ENCODE measurements at regions not wholly inside any gene's neighbourhood (a gene's known extent, or its start where the extent isn't known, plus 50 kb on each side); places are given as distances from the start of the nearest gene placed in this dataset.

DNA sequence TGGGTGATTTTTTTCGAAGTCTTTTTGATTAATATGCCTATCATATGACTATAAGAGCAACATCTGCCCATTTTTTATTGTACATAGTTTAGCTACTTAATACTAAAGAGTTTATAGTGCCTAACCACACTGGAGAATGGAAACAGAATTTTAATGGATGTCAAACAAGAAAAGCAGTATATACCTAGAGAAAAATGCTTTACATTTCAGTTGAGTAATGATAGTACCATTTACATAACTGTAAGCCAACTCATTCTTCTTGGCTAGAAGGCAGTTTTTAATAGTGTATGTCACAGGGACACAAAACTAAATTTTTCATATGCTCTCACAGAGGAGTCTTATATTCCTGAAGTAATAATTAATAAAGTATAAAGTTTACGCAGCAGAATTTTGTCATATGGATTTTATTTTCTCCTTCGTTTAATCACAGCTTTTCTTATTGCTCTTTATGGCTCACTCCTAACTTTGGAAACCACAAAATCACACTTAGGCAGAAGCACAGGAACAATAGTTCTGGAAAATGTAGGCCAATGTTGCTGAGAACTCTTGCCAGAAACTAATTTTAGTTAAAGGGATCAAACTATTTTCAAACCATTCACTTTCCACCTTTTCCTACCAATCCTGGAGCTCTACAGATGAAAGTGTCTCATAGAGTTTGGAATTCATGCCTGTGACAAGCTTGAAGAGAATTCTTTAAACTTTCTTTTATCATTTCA is 243.6 kb downstream of the ZIC1 start:
- Histone ChIP-seq H3K27me3 (ENCODE audit: control insufficient read depth, insufficient read depth, low read length) (no peaks in the 10 kb centered on the region), H3K4me1 (no peaks in the 10 kb centered on the region), H3K9ac (no peak overlapping the region), H3K79me2 (no peaks in the 10 kb centered on the region), H3K9me3 (ENCODE audit: control insufficient read depth, low read length) (no peaks in the 10 kb centered on the region), H3K27ac (no peak overlapping the region), H3K36me3 (ENCODE audit: control insufficient read depth, insufficient read depth, low read length) (no peaks in the 10 kb centered on the region), H3K4me3 (ENCODE audit: low read depth, low read length) (no peak overlapping the region), H3K4me2 (ENCODE audit: low read length) (no peak overlapping the region), H2AFZ (no peak overlapping the region)
- TF ChIP-seq, protein P1, sequence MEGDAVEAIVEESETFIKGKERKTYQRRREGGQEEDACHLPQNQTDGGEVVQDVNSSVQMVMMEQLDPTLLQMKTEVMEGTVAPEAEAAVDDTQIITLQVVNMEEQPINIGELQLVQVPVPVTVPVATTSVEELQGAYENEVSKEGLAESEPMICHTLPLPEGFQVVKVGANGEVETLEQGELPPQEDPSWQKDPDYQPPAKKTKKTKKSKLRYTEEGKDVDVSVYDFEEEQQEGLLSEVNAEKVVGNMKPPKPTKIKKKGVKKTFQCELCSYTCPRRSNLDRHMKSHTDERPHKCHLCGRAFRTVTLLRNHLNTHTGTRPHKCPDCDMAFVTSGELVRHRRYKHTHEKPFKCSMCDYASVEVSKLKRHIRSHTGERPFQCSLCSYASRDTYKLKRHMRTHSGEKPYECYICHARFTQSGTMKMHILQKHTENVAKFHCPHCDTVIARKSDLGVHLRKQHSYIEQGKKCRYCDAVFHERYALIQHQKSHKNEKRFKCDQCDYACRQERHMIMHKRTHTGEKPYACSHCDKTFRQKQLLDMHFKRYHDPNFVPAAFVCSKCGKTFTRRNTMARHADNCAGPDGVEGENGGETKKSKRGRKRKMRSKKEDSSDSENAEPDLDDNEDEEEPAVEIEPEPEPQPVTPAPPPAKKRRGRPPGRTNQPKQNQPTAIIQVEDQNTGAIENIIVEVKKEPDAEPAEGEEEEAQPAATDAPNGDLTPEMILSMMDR (IDR thresholded peaks at IDR 0.05): no peak

DNA sequence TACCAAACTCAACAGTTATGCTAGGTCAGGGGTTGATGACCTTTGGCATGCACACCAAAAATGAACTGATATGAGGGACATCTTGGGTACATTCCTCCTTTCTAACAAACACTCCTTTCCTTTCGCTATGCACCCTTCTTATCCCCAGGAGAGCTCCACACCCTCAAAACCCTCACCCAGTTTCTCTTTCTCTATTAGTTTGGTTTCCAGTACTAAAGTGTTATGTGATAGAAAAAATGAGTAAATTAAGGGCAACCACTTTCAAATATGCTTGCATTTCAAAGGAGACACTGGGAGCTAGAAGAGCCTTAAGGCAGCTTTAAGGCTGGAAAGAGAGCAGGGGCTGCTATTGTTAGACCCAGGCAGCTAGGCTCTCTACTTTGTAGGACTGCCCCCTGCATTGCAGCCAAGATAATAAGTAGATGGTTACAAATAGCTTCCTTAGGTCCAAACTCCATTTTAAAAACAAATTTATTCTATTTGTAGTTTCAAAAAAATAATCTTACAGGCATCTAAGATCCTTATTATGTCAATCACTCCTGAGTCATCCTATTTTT is 244.3 kb downstream of the ZIC1 start:
- H3K9ac ChIP-seq: no peak overlapping the region
- no peak overlapping the region for H3K27ac ChIP-seq
- no peaks in the 10 kb centered on the region for H3K4me1 ChIP-seq
- H3K4me3 ChIP-seq (ENCODE audit: low read depth, low read length): no peak overlapping the region
- no peak overlapping the region for H3K4me2 ChIP-seq (ENCODE audit: low read length)
- TF ChIP-seq, protein P1 (IDR thresholded peaks at IDR 0.05): no peak
- H3K79me2 ChIP-seq: no peaks in the 10 kb centered on the region
- H2AFZ ChIP-seq: no peak overlapping the region
- H3K27me3 ChIP-seq (ENCODE audit: control insufficient read depth, insufficient read depth, low read length): no peaks in the 10 kb centered on the region
- no peaks in the 10 kb centered on the region for H3K9me3 ChIP-seq (ENCODE audit: control insufficient read depth, low read length)
- no peaks in the 10 kb centered on the region for H3K36me3 ChIP-seq (ENCODE audit: control insufficient read depth, insufficient read depth, low read length)

DNA sequence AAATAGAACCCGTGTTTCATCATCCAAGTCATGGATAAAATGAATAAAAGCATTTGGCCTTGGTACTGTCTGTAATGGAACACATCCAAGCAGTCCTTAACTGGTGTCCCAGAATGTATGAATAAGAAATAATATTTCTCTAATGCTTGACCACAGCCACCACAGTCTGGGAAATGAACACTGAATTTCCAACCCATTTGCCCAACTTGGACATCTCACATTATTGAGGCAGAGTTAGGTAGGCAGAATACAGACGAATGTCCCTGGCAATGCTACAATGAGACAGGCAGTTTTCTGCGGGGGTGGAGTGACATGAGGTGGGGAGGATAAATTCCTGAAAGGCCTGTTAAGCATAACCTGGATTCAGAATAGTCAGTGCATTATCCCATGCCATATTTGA is 245.7 kb downstream of the ZIC1 start:
- H3K4me1 ChIP-seq: no peaks in the 10 kb centered on the region
- H3K27me3 ChIP-seq (ENCODE audit: control insufficient read depth, insufficient read depth, low read length): no peaks in the 10 kb centered on the region
- no peak overlapping the region for H3K9ac ChIP-seq
- no peaks in the 10 kb centered on the region for H3K79me2 ChIP-seq
- no peak overlapping the region for H3K4me2 ChIP-seq (ENCODE audit: low read length)
- H3K36me3 ChIP-seq (ENCODE audit: control insufficient read depth, insufficient read depth, low read length): no peaks in the 10 kb centered on the region
- H3K27ac ChIP-seq: no peak overlapping the region
- TF ChIP-seq, protein P1 (IDR thresholded peaks at IDR 0.05): no peak
- H2AFZ ChIP-seq: no peak overlapping the region
- H3K4me3 ChIP-seq (ENCODE audit: low read depth, low read length): no peak overlapping the region
- no peaks in the 10 kb centered on the region for H3K9me3 ChIP-seq (ENCODE audit: control insufficient read depth, low read length)

DNA sequence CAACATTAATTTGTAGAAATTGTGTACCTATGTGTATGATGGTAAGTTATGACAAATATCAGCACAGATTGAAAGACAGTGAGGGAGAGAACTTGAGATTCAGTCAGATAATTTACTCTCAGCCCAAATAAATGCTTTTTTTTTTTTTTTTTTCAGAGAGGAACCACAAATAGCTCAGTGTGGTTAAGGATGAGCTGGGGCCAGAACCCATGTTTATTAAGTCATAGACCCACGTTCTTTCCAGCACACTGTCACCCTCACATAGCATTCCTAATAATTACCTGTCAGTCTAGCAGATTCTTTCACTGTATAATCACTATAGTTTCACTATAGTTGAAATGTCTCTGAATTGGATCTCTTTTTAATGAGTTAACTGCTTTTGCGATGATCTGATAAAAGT is 246.1 kb downstream of the ZIC1 start:
- Histone ChIP-seq H3K9ac (no peak overlapping the region), H3K4me3 (ENCODE audit: low read depth, low read length) (no peak overlapping the region), H3K4me2 (ENCODE audit: low read length) (no peak overlapping the region), H3K36me3 (ENCODE audit: control insufficient read depth, insufficient read depth, low read length) (no peaks in the 10 kb centered on the region), H2AFZ (no peak overlapping the region), H3K27ac (no peak overlapping the region), H3K79me2 (no peaks in the 10 kb centered on the region), H3K9me3 (ENCODE audit: control insufficient read depth, low read length) (no peaks in the 10 kb centered on the region), H3K27me3 (ENCODE audit: control insufficient read depth, insufficient read depth, low read length) (no peaks in the 10 kb centered on the region), H3K4me1 (no peaks in the 10 kb centered on the region)
- TF ChIP-seq, protein P1 (IDR thresholded peaks at IDR 0.05): no peak

DNA sequence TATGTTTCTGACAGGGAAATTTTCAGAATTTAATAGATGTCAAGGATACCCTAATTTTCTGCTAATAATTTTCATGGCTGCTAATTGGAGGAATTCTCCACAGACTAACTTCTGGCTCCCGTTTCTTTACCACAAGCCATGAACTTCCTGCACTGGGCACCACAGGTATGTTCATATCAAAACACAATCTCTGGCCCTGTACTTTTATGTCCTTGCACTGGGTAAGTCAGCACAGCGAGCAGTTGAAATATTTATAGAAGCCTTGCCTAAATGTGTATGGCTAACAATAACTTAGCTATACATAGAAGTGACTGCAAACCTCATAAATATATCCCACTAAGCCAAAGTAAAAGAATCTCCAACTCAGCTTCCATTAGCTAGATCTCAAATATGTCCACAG is 246.9 kb downstream of the ZIC1 start:
- no peaks in the 10 kb centered on the region for H3K27me3 ChIP-seq (ENCODE audit: control insufficient read depth, insufficient read depth, low read length)
- H3K4me3 ChIP-seq (ENCODE audit: low read depth, low read length): no peak overlapping the region
- H3K9ac ChIP-seq: no peak overlapping the region
- H3K36me3 ChIP-seq (ENCODE audit: control insufficient read depth, insufficient read depth, low read length): no peaks in the 10 kb centered on the region
- no peaks in the 10 kb centered on the region for H3K4me1 ChIP-seq
- no peak overlapping the region for H3K27ac ChIP-seq
- H3K4me2 ChIP-seq (ENCODE audit: low read length): no peak overlapping the region
- no peaks in the 10 kb centered on the region for H3K9me3 ChIP-seq (ENCODE audit: control insufficient read depth, low read length)
- H2AFZ ChIP-seq: no peak overlapping the region
- H3K79me2 ChIP-seq: no peaks in the 10 kb centered on the region
- TF ChIP-seq, protein P1 (IDR thresholded peaks at IDR 0.05): no peak

Measured in parathyroid adenoma (tissue), 2 donors.